ENCODE measurements at regions not wholly inside any gene's neighbourhood (a gene's known extent, or its start where the extent isn't known, plus 50 kb on each side); places are given as distances from the start of the nearest gene placed in this dataset.

DNA sequence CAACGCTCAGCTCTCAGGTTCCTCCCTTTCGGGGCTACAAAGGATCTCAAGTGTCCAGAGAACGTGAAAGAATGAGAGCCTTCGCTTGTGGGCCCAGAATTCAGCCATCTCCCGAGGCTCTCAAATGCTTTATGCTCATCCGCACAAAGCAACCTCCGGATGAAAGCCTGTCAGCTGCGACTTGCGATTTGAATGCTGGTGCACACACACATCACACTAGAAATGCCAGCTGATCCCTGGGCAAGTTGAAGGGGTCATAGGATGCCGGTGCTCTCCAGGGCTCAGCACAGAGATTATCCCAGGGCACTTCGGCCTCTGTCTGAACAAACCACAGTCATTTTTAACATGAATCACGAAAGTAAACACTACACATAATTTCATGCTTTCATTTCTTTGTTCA, 141.8 kb upstream of the MYT1L start:
- TF ChIP-seq YY1 (IDR thresholded peaks at IDR 0.05; ENCODE audit: insufficient read depth, insufficient read length): no peak
- no peak for TF ChIP-seq SUZ12 (IDR thresholded peaks at IDR 0.05; ENCODE audit: extremely low read depth, insufficient read depth, insufficient read length)
- no peak for TF ChIP-seq ZNF274 (IDR thresholded peaks at IDR 0.05; ENCODE audit: low read depth, low read length)

Measured in NT2/D1 (cell line).